OCI-LY7 (cell line): ENCODE measurements at regions not wholly inside any gene's neighbourhood (a gene's known extent, or its start where the extent isn't known, plus 50 kb on each side); places are given as distances from the start of the nearest gene placed in this dataset.

Experiments
- BruUV-seq: library from RNA; stranded (reverse); fragments of 400-500 nt; replicated peaks from 2 replicates; lab custom pipeline; 2021; lab: Mats Ljungman, UMichigan
- CTCF ChIA-PET: fragments of 300-600 bp; sonication (Branson Sonifier 250); formaldehyde crosslinking; loops from one replicate; lab custom pipeline; 2022; ENCODE audit warnings: antibody characterized with exemption; ENCODE audit not compliant: unreplicated experiment; lab: Charles Lee
- POLR2A ChIA-PET: fragments of 300-600 bp; sonication (Branson Sonifier 250); formaldehyde crosslinking; loops from one replicate; lab custom pipeline; 2022; ENCODE audit warnings: antibody characterized with exemption; lab: Charles Lee
- DNase-seq: peaks from one replicate; pipeline ENCODE4 v3.0.0-alpha.2; 2015; ENCODE audit warnings: low spot score
- H2AFZ ChIP-seq: fragments of 200-600 bp; sonication (generic), shearing (Covaris generic); 2 replicates; pipeline ENCODE4 v1.6.1; 2014; ENCODE audit warnings: mild to moderate bottlenecking, antibody characterized with exemption, low read length, moderate library complexity
- H3K27ac ChIP-seq: fragments of 200-600 bp; sonication (generic); 2 replicates; pipeline ENCODE4 v1.5.1; 2014; ENCODE audit warnings: mixed run types, low read depth, mild to moderate bottlenecking, moderate library complexity, low read length, inconsistent platforms; ENCODE audit not compliant: poor library complexity, severe bottlenecking
- H3K36me3 ChIP-seq: fragments of 200-600 bp; sonication (generic); 2 replicates; pipeline ENCODE4 v1.6.1; 2014; ENCODE audit warnings: mild to moderate bottlenecking, antibody characterized with exemption, low read length, moderate library complexity, mixed read lengths; ENCODE audit not compliant: insufficient read depth
- H3K4me1 ChIP-seq: fragments of 200-600 bp; sonication (generic); 2 replicates; pipeline ENCODE4 v1.5.1; 2014; ENCODE audit warnings: mild to moderate bottlenecking, low read length; ENCODE audit not compliant: insufficient read depth, poor library complexity, severe bottlenecking
- H3K4me2 ChIP-seq: fragments of 200-600 bp; sonication (generic); 2 replicates; pipeline ENCODE4 v1.6.1; 2014; ENCODE audit warnings: mild to moderate bottlenecking, low read length
- H3K4me3 ChIP-seq: fragments of 200-600 bp; sonication (generic); 2 replicates; pipeline ENCODE4 v1.5.1; 2014; ENCODE audit warnings: mild to moderate bottlenecking, low read depth, low read length; ENCODE audit not compliant: poor library complexity, severe bottlenecking
- H3K79me2 ChIP-seq: fragments of 200-600 bp; sonication (generic); 2 replicates; pipeline ENCODE4 v1.6.1; 2016; ENCODE audit warnings: low read depth, mild to moderate bottlenecking, low read length, moderate library complexity, mixed read lengths; ENCODE audit not compliant: insufficient read depth
- H3K9me2 ChIP-seq: fragments of 200-600 bp; sonication (generic); 2 replicates; pipeline ENCODE4 v1.6.1; 2016; ENCODE audit warnings: mild to moderate bottlenecking, low read length, mixed read lengths; ENCODE audit not compliant: insufficient read depth
- H3K9me3 ChIP-seq: fragments of 200-600 bp; sonication (generic); 2 replicates; pipeline ENCODE4 v1.6.1; 2014; ENCODE audit warnings: mild to moderate bottlenecking, mixed run types, low read length, mixed read lengths
- H4K20me1 ChIP-seq: fragments of 200-600 bp; sonication (generic); 2 replicates; pipeline ENCODE4 v1.6.1; 2014; ENCODE audit warnings: mild to moderate bottlenecking, antibody characterized with exemption, low read length, moderate library complexity, mixed read lengths; ENCODE audit not compliant: insufficient read depth
- CTCF ChIP-seq: fragments of 200-600 bp; sonication (generic); conservative IDR thresholded peaks from 2 replicates; pipeline ENCODE4 v1.5.1; 2014; ENCODE audit warnings: mild to moderate bottlenecking, antibody characterized with exemption, low read length, moderate library complexity, mixed read lengths
- EZH2phosphoT487 ChIP-seq: fragments of 200-600 bp; sonication (generic); IDR thresholded peaks from 2 replicates; pipeline ENCODE4 v1.6.1; 2018; ENCODE audit warnings: low read depth, borderline replicate concordance, mild to moderate bottlenecking, mixed run types, antibody characterized with exemption, low read length, moderate library complexity, mixed read lengths
- intact Hi-C: fragments of 100-400 bp; cut with micrococcal nuclease; formaldehyde crosslinking; loops from one replicate; pipeline ENCODE4 v1.10.0; 2022; ENCODE audit not compliant: unreplicated experiment

- ChIA-PET POLR2A (interaction anchor here (0.8 kb wide), 1 partner anchor 93 kb away, joined by 4 read pairs; no protein-coding TSS in a partner anchor), CTCF (no interaction called here)
- peak; percentile 31 for DNase-seq
- H4K20me1 ChIP-seq = no peaks in the 10 kb centered on the region
- H2AFZ ChIP-seq = peak overlapping the region; percentile 47; the same call in 1 of the 2 replicates
- H3K36me3 ChIP-seq = no peaks in the 10 kb centered on the region
- no peak overlapping the region for H3K4me3 ChIP-seq
- H3K9me2 ChIP-seq = no peaks in the 10 kb centered on the region
- no TSS peak for BruUV-seq
- no peak overlapping the region for H3K27ac ChIP-seq
- H3K4me2 ChIP-seq = no peak overlapping the region
- H3K79me2 ChIP-seq = no peaks in the 10 kb centered on the region
- TF ChIP-seq CTCF (no peak), EZH2phosphoT487 (no peak)
- peaks cover 11% of the 10 kb centered on the region for H3K4me1 ChIP-seq
- H3K9me3 ChIP-seq = no peaks in the 10 kb centered on the region; the same call in 1 of the 2 replicates
- intact Hi-C loops = no loop called here
Measured at GRCh38 chr2:40004336-40004735, 225.3 kb upstream of the THUMPD2 start.

DNA sequence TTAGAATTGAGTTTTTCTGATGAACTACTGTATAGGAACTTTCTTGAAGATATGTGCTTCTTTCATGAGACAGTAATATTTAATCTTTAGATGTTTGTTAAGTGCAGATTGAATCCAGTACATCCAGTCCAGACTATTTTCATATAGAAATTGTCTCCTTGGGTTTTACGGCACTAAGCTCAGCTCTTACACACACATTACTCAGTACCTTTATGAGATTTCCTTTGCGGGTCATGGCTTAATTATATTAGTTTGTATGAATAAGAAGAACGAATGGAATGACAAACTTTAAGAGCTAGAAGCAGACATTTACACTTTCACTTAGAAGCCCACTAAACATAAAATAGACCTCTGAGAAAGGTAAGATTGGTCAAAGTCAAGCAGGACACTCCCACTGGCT, 223.3 kb upstream of the THUMPD2 start:
- no TSS peak for BruUV-seq
- Histone ChIP-seq H3K4me2 (no peak overlapping the region), H3K9me2 (no peaks in the 10 kb centered on the region), H3K9me3 (no peaks in the 10 kb centered on the region; the same call in 1 of the 2 replicates), H3K79me2 (no peaks in the 10 kb centered on the region), H3K4me1 (peaks cover 11% of the 10 kb centered on the region), H2AFZ (no peak overlapping the region), H3K4me3 (no peak overlapping the region), H3K27ac (no peak overlapping the region), H4K20me1 (no peaks in the 10 kb centered on the region), H3K36me3 (no peaks in the 10 kb centered on the region)
- ChIA-PET CTCF (no interaction called here), POLR2A (no interaction called here)
- DNase-seq = no peak
- intact Hi-C loops = no loop called here
- TF ChIP-seq CTCF (no peak), EZH2phosphoT487 (no peak)

DNA sequence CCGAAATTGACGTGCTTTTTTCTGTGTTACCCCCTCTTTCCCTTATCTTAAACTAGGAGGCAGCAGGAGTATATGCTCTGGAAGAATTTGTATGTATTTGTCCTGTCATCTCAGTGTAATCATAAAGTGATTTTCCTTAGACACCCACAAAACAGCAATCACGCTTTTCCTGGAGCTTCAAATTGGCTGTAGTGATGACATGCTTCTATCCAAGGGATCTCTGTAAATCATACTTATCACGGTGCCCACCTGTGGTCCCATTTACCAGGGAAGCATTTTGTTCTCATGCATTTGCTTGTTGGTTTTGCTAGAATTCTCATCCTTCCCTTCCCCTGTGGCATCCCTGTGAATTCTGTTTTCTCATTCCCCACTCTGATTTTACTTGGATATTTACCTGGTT, 220.8 kb upstream of the THUMPD2 start:
- intact Hi-C loops = no loop called here

More for the DNA sequence above, 220.8 kb upstream of the THUMPD2 start:
- DNase-seq = no peak
- Histone ChIP-seq H4K20me1 (no peaks in the 10 kb centered on the region), H3K36me3 (no peaks in the 10 kb centered on the region), H2AFZ (no peak overlapping the region), H3K4me2 (no peak overlapping the region), H3K4me1 (peaks cover 15% of the 10 kb centered on the region), H3K79me2 (no peaks in the 10 kb centered on the region), H3K27ac (no peak overlapping the region), H3K9me3 (no peaks in the 10 kb centered on the region; the same call in 1 of the 2 replicates), H3K9me2 (no peaks in the 10 kb centered on the region), H3K4me3 (no peak overlapping the region)
- ChIA-PET CTCF (no interaction called here), POLR2A (interaction anchor here (0.7 kb wide), 1 partner anchor 32 kb away, joined by 3 read pairs; no protein-coding TSS in a partner anchor)
- TF ChIP-seq EZH2phosphoT487 (no peak), CTCF (no peak)
- no TSS peak for BruUV-seq
